HG02884 (cell line): ENCODE measurements at regions not wholly inside any gene's neighbourhood (a gene's known extent, or its start where the extent isn't known, plus 50 kb on each side); places are given as distances from the start of the nearest gene placed in this dataset.
"Not testable (repeated sequence)": the region's sequence is repeated elsewhere in the genome, so short reads cannot be mapped to it uniquely, and the experiment has no call there.

Experiments
- ATAC-seq: cut with Tn5 transposase; IDR thresholded peaks from one replicate; pipeline ENCODE4 v1.9.1; 2021; ENCODE audit warnings: mild to moderate bottlenecking, moderate library complexity; ENCODE audit not compliant: unreplicated experiment

- ATAC-seq: not testable (repeated sequence)
Measured at GRCh38 chr5:98031036-98031435, 742.4 kb upstream of the RGMB start.

- no peak for ATAC-seq
Measured at GRCh38 chr5:98031496-98031895, 742.0 kb upstream of the RGMB start.

DNA sequence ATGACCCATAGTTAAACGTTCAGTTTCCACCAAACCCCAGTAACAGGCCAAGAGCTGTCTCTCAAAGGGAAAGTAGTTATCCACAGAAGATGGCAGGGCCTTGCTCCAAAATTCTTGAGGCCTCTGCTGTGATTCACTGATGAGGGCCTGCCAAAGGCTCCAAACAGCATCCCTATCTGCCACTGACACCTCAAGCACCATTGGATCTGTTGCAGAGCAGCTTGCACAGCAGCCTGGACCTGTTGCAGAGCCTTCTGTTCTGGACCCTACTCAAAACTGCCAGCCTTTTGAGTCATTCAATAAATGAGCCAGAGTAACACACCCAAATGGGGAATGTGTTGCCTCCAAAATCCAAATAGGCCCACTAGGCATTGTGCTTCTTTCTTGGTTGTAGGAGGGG, 741.5 kb upstream of the RGMB start:
- ATAC-seq: no peak

DNA sequence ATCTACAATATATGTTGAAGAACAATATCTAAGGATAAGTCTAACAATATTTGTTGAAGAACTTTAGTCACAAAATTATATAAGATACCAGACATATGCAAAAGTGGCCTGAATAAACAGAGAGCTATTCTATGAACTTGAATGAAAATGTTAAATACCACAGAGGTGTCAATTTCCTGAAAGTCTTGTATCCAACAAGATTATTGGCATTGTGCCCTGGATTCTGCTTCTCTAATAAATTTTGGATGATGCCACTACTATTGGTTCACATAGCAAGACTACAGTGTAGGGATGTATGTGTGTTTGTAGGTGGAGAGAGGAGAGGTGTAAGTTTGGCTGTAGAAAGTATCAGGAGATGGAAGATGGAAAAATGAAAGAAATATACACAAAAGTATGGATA, 731.8 kb upstream of the RGMB start:
- no peak for ATAC-seq

GRCh38 chr5:98042521-98042920, 730.9 kb upstream of the RGMB start:
- ATAC-seq: no peak

GRCh38 chr5:98042961-98043360, 730.5 kb upstream of the RGMB start:
- ATAC-seq: no peak

GRCh38 chr5:98050583-98050982, 722.9 kb upstream of the RGMB start:
- ATAC-seq: no peak

- no peak for ATAC-seq
Measured at GRCh38 chr5:98053170-98053569, 720.3 kb upstream of the RGMB start.

DNA sequence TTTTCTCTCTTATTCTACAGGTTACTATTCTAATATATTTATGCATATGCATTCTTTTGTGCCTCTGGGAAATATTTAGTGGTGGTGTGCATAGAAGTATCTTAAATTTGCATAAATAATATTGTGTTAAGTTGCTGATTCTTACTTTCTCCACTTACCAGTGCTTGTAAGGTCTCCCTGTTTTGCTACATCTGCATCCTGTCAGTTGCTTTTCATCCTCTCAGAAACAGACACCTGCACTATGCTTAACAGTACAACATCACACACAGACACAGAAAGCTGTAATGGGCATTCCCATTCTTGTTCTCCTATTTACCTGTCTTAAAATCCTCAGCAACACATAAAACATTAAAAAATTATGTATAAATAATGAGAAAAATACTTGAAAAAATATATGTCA, 713.3 kb upstream of the RGMB start:
- no peak for ATAC-seq

- no peak for ATAC-seq
Measured at GRCh38 chr5:98064118-98064685, 709.3 kb upstream of the RGMB start.

DNA sequence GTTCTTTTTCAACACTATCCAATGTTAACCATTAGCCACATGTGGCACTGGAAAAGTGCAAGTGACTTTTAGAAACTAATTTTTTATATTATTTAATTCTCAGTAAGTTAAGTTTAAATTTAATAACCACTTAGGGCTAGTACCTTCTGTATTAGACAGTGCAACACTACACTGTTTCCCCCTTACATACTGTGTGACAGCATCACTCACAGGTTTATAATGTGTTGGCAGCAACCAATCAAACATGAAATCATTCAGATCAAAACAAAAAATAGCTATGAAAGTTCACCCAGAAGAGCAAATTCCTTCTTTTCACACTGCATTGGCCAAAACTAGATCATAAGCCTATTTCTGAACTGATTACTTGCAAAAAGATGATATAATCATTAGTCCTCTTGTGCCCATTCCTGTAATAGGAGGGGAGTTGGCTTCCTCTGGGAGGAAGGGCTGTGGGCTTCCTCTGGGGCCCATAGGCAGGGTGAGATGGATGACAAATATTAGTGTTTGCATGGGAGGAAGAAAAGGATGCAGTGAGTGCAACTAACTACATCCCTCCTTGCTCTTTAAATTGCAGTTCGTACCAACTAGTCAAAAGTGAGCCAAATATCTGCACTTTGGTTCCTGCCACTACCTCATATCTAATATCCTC, 708.1 kb upstream of the RGMB start:
- no peak for ATAC-seq

DNA sequence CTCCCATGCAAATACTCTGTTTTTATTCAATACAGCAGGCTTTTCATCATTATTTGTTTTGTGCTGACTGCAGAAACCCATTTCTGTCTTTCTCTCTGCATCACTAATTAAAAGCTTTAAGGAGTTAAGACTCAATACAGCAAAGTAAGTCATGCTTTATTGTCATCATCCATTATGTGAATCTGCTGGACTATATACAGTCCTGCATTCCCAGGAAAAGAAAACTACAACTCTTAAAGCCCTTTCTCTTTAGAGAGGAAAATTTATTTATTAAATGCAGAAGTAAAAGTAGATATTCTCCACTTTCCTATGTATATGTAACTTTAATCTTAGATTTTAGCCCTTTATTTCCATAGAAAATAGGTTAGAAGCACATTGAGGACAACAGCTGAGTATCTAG, 706.6 kb upstream of the RGMB start:
- ATAC-seq: no peak

GRCh38 chr5:98069876-98070512, 703.5 kb upstream of the RGMB start:
- ATAC-seq: no peak

GRCh38 chr5:98072921-98073320, 700.5 kb upstream of the RGMB start:
- ATAC-seq: no peak

- no peak for ATAC-seq
Measured at GRCh38 chr5:98076501-98076900, 697.0 kb upstream of the RGMB start.

DNA sequence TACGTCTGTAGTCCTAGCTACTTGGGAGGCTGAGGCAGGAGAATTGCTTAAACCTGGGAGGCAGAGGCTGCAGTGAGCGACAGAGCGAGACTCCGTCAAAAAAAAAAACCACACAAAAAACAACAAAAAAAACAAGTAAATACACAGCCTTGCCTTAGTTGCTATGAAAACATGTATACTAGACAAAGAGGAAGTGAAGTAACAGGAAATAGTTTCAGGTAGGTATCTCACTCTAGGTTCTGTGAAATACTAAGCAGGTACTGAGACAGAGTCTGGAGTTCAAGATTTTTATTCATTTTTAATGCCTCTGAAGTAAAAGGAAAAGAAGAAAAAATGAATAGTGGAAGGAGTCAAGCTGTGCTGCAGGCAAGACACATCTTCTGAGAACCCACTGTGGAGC, 687.9 kb upstream of the RGMB start:
- no peak for ATAC-seq

GRCh38 chr5:98095072-98095471, 678.4 kb upstream of the RGMB start:
- ATAC-seq: no peak

DNA sequence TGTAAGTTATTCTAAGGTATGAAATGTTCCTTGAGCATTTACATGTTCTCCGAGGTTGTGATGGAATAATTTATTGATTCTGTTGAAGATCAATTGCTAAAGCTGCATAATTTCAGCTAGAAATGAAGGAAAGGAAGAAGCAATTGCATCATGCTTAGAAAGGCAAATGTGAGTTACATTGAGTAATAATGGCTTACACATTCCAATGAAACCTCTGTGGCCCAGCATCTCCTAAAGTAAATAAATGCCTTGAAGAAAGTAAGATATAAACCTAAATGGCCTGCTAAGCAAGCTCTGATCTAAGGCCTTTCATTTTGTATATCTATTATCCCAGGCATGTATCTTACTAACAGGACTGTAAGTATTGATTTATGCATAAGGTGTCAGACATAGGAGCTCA, 677.3 kb upstream of the RGMB start:
- ATAC-seq: no peak

DNA sequence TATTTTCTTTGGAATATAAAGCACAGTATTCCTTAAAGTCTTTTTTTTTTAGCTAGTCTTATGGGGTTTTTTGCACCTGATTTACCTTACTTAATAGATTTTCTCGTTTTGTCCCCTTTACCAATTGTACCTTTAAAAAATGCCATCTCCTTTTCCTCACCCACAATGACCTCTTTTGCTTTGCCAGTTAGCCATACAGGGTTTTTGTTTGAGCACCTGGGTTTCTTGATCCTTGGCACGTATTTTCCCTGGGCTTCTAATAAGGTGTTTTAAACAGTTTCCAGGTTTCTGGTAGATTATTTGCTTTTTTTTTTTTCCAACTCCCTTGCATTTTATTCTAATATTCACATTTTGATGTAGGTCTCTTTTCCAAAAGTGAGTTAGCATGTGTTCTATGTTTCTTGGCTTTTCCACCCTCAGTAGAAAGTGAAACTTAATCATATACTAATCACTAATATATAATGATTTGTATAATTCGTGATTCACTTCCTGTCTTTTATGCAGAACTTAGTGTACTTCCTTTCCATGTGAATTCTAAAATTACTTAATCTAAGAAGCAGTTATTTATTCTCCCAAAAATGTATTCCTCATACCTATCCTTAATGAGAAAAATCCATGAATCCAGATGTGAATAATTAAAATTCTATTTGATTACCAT, 673.9 kb upstream of the RGMB start:
- no peak for ATAC-seq

- no peak for ATAC-seq
Measured at GRCh38 chr5:98101131-98101530, 672.3 kb upstream of the RGMB start.

- ATAC-seq: no peak
Measured at GRCh38 chr5:98102936-98103335, 670.5 kb upstream of the RGMB start.

DNA sequence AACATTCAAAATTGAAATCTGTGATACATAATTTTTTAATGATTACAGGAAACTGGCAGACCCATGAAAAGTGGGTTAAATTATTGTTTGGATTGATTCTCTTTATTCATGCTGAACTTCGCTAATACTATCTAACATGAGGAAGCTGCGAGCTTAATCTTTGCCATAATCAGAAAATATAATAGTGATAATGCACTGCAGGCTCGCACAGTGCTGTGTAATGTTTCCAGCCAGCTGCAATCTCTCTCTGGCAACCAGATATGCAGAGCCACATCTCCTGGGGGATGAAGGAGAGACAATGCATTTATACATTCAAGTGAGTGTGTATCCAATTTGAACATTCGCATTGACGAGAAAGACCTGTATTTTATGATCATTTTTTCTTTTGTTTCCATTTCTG, 669.7 kb upstream of the RGMB start:
- no peak for ATAC-seq
